SJCRH30 (cell line): ENCODE measurements at regions not wholly inside any gene's neighbourhood (a gene's known extent, or its start where the extent isn't known, plus 50 kb on each side); places are given as distances from the start of the nearest gene placed in this dataset.
A peak's percentile ranks its signal among the peaks of the same experiment; 100 is the strongest.
"Not testable (repeated sequence)": the region's sequence is repeated elsewhere in the genome, so short reads cannot be mapped to it uniquely, and the experiment has no call there.

Experiments
- DNase-seq, 2 experiments: peaks; one replicate each; pipeline ENCODE4 v3.0.0-alpha.2; 2015 to 2020
- H3K27ac ChIP-seq: fragments of 250-450 bp; sonication (Bioruptor Pico); 2 replicates; pipeline ENCODE4 v1.5.1; 2020; ENCODE audit warnings: mild to moderate bottlenecking, moderate library complexity
- H3K27me3 ChIP-seq: fragments of 250-450 bp; sonication (Bioruptor Pico); 2 replicates; pipeline ENCODE4 v1.5.1; 2020; ENCODE audit warnings: mild to moderate bottlenecking, moderate library complexity
- H3K36me3 ChIP-seq: fragments of 250-450 bp; sonication (Bioruptor Pico); 2 replicates; pipeline ENCODE4 v1.5.1; 2020; ENCODE audit warnings: mild to moderate bottlenecking, moderate library complexity
- H3K4me1 ChIP-seq: fragments of 250-450 bp; sonication (Bioruptor Pico); 2 replicates; pipeline ENCODE4 v1.5.1; 2020; ENCODE audit warnings: mild to moderate bottlenecking, moderate library complexity
- H3K4me3 ChIP-seq: fragments of 250-450 bp; sonication (Bioruptor Pico); 2 replicates; pipeline ENCODE4 v1.5.1; 2020; ENCODE audit warnings: mild to moderate bottlenecking, moderate library complexity
- H3K9me3 ChIP-seq: fragments of 250-450 bp; sonication (Bioruptor Pico); replicated peaks from 2 replicates; pipeline ENCODE4 v1.5.1; 2020; ENCODE audit warnings: mild to moderate bottlenecking, moderate library complexity

DNA sequence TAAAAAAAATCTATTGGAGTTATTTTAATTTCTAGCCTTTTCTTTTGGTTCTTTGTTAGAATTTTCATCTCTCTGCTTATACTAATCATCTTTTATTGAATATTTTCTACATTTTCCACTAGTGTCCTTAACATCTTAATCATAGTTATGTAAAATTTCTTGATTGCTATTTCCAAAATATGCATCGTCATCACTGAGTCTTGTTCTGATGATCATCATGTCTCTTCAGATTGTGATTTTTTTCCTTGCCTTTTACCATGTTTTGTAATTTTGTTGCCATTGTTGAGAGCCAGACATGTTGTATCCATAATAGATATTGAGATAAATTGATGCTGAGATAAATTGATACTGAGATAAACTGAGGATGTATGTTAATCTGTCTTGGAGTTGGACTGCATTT, 919.1 kb upstream of the FOXG1 start:
- H3K27ac ChIP-seq, H3K9me3 ChIP-seq, H3K27me3 ChIP-seq, DNase-seq, H3K4me1 ChIP-seq, H3K36me3 ChIP-seq, H3K4me3 ChIP-seq: not testable (repeated sequence)

DNA sequence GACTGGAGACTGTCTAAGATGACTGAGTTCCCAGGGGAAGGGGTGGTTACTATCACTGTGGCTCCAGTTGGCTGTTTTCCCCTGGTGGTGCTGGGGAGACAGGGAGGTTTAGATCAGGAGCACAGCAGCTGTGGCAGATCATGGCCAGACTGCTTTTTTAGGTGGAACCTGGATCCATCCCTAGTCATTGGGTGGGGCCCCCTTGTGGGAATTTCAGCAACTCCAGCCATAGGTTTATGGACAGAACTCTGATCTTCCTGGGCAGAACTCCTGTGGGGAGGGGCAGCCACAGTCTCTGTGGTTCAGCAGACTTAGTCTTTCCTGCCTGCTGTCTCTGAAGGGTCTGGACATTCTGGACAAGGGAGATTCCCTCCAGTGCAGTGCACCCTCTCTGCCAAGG, 917.4 kb upstream of the FOXG1 start:
- H3K4me3 ChIP-seq, H3K4me1 ChIP-seq, H3K36me3 ChIP-seq, H3K27me3 ChIP-seq, H3K9me3 ChIP-seq, H3K27ac ChIP-seq: not testable (repeated sequence)
- peak in 1 of 2 experiments; percentile 5 for DNase-seq

- Histone ChIP-seq H3K4me1 (no peaks in the 10 kb centered on the region), H3K27me3 (no peaks in the 10 kb centered on the region), H3K9me3 (no peaks in the 10 kb centered on the region), H3K27ac (no peak overlapping the region), H3K4me3 (no peak overlapping the region), H3K36me3 (no peaks in the 10 kb centered on the region)
- no peak for DNase-seq
These were observed 903.9 kb upstream of the FOXG1 start for GRCh38 chr14:27862684-27863083.

DNA sequence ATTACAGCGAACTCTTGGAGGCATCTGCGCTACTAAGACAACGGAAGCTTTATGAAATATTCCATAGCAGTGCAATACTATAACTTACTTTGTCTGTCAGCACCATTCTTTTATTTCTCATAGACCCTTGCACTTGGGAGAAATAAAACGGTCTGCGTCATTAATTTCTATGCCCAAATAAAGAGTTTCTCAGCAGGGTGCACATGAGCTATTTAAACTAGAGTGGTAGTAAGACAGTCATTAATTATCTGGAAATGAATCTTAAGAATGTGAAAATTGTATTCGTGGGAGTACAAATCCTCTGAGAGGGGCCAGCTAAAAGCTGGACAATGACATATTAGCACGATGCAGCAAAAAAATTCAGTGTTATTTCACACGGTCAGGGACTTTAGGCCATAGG, 903.4 kb upstream of the FOXG1 start:
- Histone ChIP-seq H3K4me1 (no peaks in the 10 kb centered on the region), H3K9me3 (no peaks in the 10 kb centered on the region), H3K27me3 (no peaks in the 10 kb centered on the region), H3K36me3 (no peaks in the 10 kb centered on the region), H3K4me3 (no peak overlapping the region), H3K27ac (no peak overlapping the region)
- no peak for DNase-seq

GRCh38 chr14:27881063-27881462, 885.5 kb upstream of the FOXG1 start:
- H3K4me3 ChIP-seq = no peak overlapping the region
- no peak overlapping the region for H3K27ac ChIP-seq
- H3K9me3 ChIP-seq = no peaks in the 10 kb centered on the region
- no peaks in the 10 kb centered on the region for H3K27me3 ChIP-seq
- H3K36me3 ChIP-seq = no peaks in the 10 kb centered on the region
- no peak for DNase-seq
- no peaks in the 10 kb centered on the region for H3K4me1 ChIP-seq

- no peaks in the 10 kb centered on the region for H3K4me1 ChIP-seq
- H3K9me3 ChIP-seq = no peaks in the 10 kb centered on the region
- H3K27me3 ChIP-seq = no peaks in the 10 kb centered on the region
- peak in 1 of 2 experiments; percentile 0 for DNase-seq
- H3K4me3 ChIP-seq = no peak overlapping the region
- H3K36me3 ChIP-seq = no peaks in the 10 kb centered on the region
- H3K27ac ChIP-seq = no peak overlapping the region
These were observed 884.9 kb upstream of the FOXG1 start for GRCh38 chr14:27881646-27882045.

DNA sequence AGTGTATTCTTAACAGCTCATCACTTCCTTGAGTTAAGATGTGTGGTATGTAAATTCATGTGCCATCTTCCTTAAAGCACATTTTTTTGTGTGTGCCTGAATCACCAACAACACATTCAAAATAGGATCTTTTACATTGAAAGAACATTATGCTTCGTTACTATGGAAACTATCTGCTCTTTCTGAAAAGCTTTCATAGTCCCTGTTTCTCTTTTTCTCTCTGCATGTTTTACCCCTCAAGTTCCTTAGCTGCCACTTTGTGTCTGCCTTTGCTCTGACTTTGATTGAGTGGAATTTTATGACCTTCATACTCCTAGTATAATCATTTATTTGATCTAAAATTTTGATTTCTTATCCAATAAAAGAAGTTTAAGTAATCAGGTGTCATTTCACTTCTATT, 880.3 kb upstream of the FOXG1 start:
- H3K27me3 ChIP-seq = no peaks in the 10 kb centered on the region
- H3K4me3 ChIP-seq = no peak overlapping the region
- H3K4me1 ChIP-seq = no peaks in the 10 kb centered on the region
- H3K27ac ChIP-seq = no peak overlapping the region
- H3K36me3 ChIP-seq = no peaks in the 10 kb centered on the region
- H3K9me3 ChIP-seq = no peaks in the 10 kb centered on the region
- DNase-seq = no peak

DNA sequence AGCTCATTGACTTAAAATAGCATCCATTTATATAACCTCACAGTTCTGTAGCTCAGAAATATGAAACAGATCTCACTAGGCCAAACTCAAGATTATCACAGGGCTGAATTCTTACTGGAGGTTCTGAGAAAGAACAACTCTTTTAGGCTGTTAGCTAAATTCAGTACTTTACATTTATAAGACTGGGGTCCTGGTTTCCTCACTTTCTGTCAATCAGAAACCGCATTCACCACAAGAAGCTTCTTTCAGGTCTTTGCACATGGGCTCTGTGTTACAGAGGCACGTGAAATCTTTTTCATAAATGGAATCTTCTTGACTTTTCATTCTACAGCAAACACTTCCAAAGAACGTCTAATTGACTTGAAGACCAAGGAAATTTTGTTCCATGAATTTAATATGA, 876.3 kb upstream of the FOXG1 start:
- Histone ChIP-seq H3K4me1 (no peaks in the 10 kb centered on the region), H3K27me3 (no peaks in the 10 kb centered on the region)
- no peak for DNase-seq

GRCh38 chr14:27908484-27908883, 858.1 kb upstream of the FOXG1 start:
- H3K9me3 ChIP-seq, H3K27ac ChIP-seq, H3K4me1 ChIP-seq, H3K4me3 ChIP-seq, DNase-seq, H3K27me3 ChIP-seq, H3K36me3 ChIP-seq: not testable (repeated sequence)

More for the DNA sequence above, 876.3 kb upstream of the FOXG1 start:
- H3K27ac ChIP-seq = no peak overlapping the region
- H3K36me3 ChIP-seq = no peaks in the 10 kb centered on the region
- H3K4me3 ChIP-seq = no peak overlapping the region
- H3K9me3 ChIP-seq = no peaks in the 10 kb centered on the region

- no peaks in the 10 kb centered on the region for H3K36me3 ChIP-seq
- no peaks in the 10 kb centered on the region for H3K27me3 ChIP-seq
- no peaks in the 10 kb centered on the region for H3K9me3 ChIP-seq
These were observed 850.3 kb upstream of the FOXG1 start for GRCh38 chr14:27916326-27916725.

DNA sequence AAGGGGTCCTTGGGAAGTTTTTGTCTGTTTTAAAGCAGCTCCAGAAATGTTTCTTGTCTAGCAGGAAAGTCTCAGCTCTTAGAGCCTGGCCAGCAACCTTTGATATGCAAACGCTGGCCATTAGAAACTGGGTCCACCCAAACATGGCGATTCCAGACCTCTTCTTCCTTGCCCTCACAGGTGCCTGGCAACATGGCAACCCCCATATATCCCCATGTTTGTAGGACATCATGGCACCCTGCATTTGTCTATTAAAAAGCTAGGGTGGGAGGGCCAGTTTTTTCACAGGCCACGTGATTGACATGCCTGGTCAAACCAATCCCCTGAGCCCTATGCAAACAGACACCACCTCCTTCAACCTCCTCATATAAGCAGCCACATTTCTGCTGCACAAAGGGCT, 848.7 kb upstream of the FOXG1 start:
- Histone ChIP-seq H3K4me1 (no peaks in the 10 kb centered on the region), H3K4me3 (no peak overlapping the region), H3K27ac (no peak overlapping the region), H3K27me3 (no peaks in the 10 kb centered on the region), H3K36me3 (no peaks in the 10 kb centered on the region), H3K9me3 (no peaks in the 10 kb centered on the region)
- no peak for DNase-seq

More at GRCh38 chr14:27916326-27916725, 850.3 kb upstream of the FOXG1 start:
- Histone ChIP-seq H3K4me3 (no peak overlapping the region), H3K4me1 (no peaks in the 10 kb centered on the region), H3K27ac (no peak overlapping the region)
- DNase-seq = no peak

DNA sequence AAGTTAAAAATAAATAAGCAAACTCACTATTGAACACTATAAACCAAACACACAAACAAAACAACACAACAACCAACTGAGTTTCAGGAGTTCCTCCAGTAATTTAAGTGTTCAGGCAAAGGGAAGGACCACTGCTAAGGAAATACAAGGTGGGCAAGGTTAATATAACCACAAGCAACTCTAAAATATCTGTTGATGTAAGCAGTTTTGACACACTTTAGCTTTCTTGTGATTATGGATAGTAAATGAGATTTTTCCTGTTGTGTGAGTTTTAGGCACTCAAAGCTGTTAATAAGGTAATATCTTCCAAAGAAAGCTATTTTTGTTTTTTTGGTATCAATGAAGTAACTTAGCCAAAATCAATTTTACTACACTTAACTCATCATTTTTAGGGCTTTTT, 839.1 kb upstream of the FOXG1 start:
- Histone ChIP-seq H3K4me1 (no peaks in the 10 kb centered on the region), H3K4me3 (no peak overlapping the region), H3K27ac (no peak overlapping the region), H3K27me3 (no peaks in the 10 kb centered on the region), H3K9me3 (no peaks in the 10 kb centered on the region), H3K36me3 (no peaks in the 10 kb centered on the region)
- DNase-seq = no peak

DNA sequence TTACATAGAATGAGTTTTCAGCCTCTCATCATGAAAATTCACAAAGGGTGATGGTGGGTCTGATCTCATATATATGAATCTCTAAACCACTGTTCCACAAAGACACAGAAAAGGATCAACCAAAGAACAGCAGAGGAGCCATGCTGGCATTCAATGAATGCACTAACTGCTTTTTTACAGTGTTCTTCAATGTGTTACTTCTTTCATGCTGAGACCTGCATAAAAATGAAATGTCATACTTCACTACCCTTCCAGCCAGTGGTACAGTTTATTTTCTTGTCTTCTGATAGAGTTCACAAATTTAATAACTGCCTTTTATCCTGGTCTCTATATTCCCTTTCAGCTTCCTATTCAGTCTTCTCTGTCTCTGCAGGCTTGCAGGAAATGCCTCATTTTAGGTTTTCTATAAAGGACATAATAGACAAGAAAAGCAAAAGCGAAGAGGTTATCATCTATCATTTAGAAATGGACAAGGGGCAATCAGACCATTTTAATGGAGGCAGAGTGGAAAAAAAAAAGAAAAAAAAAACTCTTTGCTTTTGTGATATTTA, 836.7 kb upstream of the FOXG1 start:
- Histone ChIP-seq H3K4me3 (no peak overlapping the region), H3K27ac (no peak overlapping the region), H3K27me3 (no peaks in the 10 kb centered on the region), H3K4me1 (no peaks in the 10 kb centered on the region), H3K9me3 (no peaks in the 10 kb centered on the region), H3K36me3 (no peaks in the 10 kb centered on the region)
- no peak for DNase-seq

- Histone ChIP-seq H3K9me3 (no peaks in the 10 kb centered on the region), H3K27me3 (no peaks in the 10 kb centered on the region), H3K27ac (no peak overlapping the region), H3K4me3 (no peak overlapping the region), H3K4me1 (no peaks in the 10 kb centered on the region), H3K36me3 (no peaks in the 10 kb centered on the region)
- no peak for DNase-seq
These were observed 828.2 kb upstream of the FOXG1 start for GRCh38 chr14:27938392-27938791.

GRCh38 chr14:27945512-27945911, 821.1 kb upstream of the FOXG1 start:
- Histone ChIP-seq H3K27me3 (no peaks in the 10 kb centered on the region), H3K9me3 (no peaks in the 10 kb centered on the region), H3K4me3 (no peak overlapping the region), H3K4me1 (no peaks in the 10 kb centered on the region), H3K36me3 (no peaks in the 10 kb centered on the region), H3K27ac (no peak overlapping the region)
- no peak for DNase-seq

- Histone ChIP-seq H3K27ac (no peak overlapping the region), H3K9me3 (no peaks in the 10 kb centered on the region), H3K4me1 (no peaks in the 10 kb centered on the region), H3K36me3 (no peaks in the 10 kb centered on the region), H3K4me3 (no peak overlapping the region), H3K27me3 (no peaks in the 10 kb centered on the region)
- DNase-seq = no peak
These were observed 807.8 kb upstream of the FOXG1 start for GRCh38 chr14:27958757-27959156.
